NCI-H146 (cell line): ENCODE measurements at regions not wholly inside any gene's neighbourhood (a gene's known extent, or its start where the extent isn't known, plus 50 kb on each side); places are given as distances from the start of the nearest gene placed in this dataset.

Source experiments
- DNase-seq: peaks from one replicate; lab custom pipeline; 2025; lab: John Stamatoyannopoulos, UW

DNA sequence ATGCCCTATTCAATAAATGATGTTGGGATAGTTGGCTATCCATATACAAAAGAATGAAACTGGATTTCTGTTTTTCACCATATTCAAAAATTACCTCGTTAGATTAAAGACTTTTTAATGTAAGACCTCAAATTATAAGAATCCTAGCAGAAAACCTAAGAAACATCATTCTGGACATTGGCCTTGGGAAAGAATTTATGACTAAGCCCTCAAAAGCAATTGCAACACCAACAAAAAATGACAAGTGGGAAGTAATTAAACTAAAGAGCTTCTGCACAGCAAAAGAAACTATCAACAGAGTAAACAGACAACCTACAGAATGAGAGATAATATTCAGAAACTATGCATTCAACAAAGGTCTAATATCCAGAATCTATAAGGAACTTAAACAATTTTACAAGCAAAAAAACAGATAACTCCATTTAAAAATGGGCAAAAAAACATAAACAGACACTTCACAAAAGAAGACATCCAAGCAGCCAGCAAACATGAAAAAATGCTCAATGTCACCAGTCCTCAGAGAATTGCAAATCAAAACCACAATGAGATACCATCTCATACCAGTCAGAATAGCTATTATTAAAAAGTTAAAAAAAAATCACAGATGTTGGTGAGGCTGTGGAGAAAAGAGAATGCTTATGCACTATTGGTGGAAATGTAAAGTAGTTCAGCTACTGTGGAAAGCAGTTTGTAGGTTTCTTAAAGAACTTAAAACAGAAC, 309.8 kb downstream of the AHR start:
- DNase-seq: no peak

DNA sequence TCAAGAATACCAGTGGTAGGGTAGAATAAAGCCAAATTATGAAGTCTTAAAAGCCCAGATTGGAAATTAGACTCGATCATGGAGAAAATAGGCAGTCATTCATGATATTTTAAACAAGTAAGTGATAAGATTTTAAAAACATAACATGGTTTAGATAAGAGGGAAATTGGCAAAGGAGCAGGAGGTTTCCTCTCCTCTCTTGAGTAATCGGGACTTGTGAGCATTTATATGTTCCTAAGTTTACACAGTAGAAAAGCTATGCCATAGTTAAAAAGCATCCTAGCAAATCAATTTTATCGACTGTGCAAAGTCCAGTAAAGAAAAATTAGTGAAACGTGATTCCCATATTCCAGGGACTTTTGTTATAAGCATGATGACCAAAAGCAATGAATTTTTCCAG, 313.2 kb downstream of the AHR start:
- DNase-seq: no peak

DNA sequence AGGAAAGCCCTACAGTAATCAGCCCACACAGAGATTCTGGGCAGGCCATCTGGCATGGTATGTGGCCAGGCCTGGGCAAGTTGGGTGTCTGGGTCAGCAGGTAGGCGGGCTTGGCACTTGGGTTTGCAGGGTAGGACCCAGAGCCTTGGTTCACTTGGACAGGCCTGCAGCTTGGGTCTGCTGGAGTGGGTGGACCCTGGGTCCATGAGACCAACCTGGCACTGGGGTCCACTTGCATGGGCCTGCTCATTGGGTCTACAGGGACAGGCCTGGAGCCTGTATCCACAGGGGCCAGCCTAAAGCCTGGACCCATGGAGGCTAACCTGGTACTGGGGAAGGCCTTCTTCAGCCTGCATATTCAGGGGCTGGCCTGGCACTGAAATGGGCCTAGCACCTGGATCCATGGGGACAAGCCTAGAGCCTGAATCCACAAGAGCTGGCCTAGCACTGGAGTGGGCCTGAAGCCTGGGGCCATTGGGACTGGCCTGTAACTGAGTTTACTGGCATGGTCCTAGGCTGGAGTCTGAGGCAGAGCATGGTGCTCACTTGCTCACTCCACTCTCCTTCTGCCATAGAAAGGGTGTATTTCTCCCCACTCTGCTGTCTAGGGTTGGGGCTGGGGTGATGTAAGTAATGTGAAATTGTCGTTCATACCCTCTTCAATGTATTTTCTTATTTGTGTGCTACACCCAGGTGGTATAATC, 315.0 kb downstream of the AHR start:
- DNase-seq: no peak

DNA sequence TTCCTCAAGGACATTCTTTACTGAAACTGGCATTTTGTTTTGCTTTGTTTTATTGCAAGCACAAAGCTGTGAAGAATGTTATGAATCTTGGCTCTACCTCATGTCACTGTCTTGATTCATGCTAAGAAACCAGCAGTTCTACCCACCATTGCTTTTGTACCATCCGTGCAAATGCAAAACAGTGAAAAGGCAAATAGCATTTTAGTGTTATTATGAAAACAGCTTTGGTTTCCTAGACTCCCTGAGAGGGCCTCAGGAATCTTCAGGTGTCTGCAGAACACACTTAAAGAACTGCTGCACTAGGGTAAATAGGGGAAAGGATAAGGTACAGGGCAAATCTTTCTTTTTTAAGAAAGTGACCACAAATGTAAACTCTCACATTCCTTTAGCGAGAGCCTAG, 318.9 kb downstream of the AHR start:
- no peak for DNase-seq

DNA sequence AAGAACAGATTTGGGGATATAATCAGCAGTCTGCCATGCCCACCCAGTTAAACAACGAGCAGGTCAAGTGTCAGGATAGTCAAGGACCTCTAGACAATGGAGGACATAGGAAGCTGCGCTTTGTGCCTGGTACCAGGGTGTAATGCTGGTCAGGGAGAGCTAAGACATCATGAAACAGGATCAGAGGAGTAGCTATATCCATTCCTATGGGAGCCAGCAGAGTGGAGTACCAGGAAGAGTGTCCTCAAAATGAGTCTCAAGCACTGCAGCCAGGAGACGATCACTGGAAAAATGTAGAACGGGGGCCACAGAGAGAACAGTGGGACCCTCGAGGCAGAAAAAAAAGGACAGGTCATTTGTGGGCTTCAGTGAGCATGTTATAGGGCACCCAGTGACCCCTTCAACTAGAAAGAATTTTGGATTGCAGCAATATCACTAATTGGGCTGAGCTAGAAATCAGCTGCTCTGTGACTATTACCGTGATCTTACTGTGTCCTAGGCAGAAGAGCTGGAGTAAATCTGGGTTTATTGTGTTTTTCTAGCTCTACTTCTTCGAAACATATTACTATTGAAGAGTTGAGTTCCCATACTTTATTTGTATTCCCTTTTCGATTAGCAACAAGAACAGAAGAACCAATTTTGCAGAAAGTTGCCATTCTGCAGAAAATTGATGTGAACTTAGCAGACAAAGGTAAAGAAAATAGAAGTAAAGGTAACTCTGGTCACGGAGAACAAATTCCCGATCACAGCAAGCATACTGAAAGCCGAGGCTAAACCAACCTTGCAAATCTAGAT, 319.6 kb downstream of the AHR start:
- DNase-seq: no peak

DNA sequence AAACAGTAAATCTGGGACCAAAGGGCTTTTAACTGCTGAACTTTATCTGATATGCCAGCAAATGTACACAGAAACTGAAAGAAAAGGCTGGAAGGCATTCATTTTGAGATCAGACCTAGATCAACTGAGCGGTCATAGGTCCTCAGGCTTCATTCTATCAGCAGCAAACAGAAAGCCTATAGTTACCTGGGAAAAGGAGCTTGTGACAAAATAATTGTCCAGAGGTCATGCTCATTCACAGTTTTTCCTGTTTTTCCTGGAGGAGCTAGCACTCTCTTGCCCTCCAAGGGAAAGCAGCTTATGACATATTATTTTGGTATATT, 320.2 kb downstream of the AHR start:
- DNase-seq: peak; percentile 31

DNA sequence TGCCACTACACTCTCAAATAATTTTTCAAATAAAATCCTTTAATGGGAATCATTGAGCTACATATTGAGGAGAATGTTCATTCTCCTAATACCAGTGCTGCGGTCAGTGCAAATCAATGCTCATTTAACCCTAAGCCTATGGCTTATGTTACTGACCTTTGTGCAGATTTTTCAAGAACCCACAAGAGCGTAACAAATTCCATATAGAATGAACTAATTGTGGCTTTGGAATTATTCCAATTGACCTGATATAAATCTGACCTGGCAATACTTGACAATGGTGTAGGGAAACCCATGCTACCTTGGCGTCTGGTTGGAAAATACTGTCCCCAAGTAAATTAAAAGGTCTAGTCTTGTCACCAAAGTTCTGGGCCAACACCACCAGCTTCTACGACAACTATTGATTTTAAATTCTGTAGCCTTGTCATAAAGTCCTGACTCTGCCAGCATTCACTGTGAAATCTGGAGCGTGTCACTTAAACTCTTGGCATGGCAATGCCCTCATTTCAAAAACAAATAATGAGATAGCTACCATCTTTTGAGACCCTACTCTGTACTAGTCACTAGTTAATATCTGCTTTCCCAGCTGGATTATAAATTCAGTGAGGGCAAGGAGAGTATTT, 320.9 kb downstream of the AHR start:
- DNase-seq: no peak

DNA sequence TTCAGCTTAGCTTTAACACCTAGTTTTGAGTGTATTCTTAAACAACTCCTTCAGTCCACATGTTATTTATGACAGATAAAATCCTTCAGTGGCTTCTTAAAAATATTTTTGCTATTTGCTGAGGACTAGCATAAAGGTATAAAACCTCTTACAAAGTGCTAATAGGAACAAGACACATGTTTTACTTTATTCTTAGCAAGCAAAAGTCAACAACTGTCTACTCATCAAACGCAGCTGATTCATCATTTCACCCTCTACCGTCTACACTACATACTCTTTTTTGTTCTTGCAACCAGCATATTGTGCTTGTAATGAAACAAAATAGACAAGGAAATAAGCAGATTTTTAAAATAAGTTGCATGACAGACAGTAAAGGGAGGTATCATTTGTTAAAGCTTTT, 319.7 kb downstream of the SNX13 start:
- no peak for DNase-seq

DNA sequence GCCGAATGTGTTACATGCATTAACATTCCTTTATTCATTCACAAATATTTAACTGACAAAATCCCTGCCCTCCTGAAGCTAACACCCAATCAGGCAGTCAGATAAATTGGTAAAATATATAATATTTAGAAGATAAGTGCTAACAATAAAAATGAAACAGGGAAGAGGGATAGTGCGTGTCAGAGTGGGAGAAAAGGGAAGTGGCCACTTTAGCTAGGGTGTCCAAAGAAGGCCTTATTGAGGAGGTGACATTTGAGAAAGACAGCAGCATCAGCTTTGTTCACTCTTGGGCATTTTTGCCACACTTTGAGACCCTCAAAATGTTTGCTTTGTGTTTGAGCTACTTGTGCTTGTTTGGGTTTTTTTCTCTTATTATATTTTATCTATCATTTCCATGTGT, 317.8 kb downstream of the SNX13 start:
- DNase-seq: no peak

DNA sequence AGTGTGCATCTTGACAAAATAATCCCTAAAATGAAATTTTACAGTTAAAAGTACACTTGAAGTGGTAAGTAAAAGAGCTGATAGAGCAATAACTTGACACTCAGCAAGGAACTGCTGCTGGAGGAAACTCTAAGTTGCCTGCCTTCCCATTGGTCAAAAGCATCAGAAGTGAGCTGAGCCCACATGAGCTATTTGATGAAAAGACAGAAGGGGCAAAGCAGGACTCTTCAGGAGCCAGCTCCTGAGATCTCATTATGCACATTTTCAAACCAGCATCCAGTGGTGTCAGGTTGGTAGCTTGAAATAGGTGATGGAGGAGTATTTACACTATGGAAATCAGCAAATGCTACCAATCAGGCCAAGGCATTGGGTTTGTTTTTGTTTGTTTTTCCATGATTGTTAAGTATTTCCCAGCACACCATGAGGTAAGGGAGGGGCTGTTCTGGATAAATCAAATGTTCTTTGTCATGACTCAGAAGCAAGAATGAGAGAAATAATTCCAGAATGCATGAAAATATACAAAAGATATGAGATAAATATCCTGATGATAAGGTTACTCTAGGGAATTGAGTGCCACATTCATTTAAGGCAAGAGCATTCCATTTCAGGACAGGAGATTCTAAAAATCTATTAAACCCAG, 316.6 kb downstream of the SNX13 start:
- no peak for DNase-seq

DNA sequence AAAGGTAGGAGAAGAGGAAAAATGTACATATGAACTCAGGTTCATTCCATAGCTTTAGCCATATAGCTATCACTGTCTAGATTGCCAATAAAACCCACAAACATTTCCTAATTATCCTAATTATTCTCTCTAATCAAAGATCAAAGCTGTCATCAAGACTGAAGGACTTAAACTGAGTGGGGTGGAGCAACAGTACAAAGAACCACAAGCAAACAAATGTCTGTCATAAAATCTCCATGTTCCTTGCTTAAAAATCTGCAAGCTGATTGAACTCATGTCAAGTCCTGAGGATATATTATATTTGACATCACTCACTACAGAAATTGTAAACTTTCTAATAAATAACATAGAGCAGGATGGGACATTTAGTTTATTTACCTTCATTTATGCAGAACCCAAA, 315.9 kb downstream of the SNX13 start:
- DNase-seq: no peak

DNA sequence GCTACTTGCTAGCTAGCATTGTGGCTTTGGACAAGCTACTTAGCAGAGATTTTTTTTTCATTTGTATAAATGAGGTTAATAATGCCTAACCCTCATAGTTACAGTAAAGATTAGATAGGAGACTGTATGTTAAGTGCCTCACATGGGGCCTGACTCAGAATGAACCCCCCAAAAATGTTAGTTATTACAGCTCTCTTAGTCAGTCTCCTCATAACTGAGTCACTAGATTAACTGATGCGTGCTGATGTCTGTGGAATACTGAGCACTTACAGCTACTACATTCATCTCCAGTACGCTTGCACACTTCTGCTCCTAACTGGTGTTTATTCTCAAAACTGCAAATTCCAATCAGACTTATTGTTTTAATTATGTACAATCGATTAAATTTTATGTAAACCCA, 315.3 kb downstream of the SNX13 start:
- DNase-seq: no peak

DNA sequence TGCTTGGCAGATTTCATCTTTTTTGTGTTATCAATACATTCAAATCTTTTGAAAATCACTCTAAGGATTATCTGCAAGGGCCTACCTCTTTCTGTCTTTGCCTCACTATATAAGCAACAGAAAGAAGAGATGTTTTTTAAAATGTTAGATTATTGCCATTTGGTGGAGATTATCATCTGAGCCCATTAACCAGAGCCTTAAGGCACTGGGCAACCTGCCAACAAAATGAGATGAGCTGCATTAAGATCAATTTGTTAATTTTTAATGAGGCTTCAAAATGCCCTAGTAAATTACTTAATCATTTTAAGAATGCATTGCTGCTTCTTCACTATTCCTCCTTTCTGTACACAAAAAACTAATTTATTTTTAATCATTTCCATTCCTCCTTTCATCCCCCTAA, 314.1 kb downstream of the SNX13 start:
- DNase-seq: peak; percentile 17

DNA sequence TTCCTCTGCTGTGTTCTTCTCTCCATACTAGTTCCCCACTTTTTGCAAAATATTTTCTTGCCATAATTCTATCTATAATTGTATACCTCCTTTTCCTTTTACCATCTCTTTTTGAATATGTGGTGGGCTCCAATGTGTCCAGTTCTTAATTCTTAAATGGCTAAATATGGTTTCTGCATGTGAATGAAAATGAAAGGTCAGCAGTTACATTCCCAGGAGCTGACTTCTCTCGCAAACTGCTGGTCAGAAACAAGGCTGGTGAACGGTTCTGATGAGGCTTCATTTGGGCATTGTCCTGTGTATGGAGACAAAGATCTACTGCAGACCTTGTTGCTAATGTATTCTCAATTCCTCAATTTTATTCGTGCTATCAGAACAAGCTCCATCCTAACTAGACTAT, 309.2 kb downstream of the SNX13 start:
- no peak for DNase-seq

DNA sequence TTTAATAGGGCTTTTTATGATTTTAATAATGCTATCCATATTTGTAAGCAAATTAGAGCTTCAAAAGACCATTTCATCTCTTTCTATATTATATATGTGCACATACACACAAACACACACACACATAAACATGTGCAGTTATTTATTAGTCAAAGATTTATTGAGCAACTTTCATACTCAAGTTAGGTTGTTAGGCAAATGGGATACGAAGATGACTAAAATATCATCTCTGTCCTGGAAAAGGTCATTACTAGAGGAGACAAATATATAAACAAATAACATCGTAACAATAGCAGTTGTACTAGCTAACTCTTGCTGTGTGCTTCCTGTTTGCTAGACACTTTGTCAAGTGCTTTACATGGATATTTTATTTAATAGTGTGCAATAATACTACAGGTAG, 307.9 kb downstream of the SNX13 start:
- DNase-seq: no peak

DNA sequence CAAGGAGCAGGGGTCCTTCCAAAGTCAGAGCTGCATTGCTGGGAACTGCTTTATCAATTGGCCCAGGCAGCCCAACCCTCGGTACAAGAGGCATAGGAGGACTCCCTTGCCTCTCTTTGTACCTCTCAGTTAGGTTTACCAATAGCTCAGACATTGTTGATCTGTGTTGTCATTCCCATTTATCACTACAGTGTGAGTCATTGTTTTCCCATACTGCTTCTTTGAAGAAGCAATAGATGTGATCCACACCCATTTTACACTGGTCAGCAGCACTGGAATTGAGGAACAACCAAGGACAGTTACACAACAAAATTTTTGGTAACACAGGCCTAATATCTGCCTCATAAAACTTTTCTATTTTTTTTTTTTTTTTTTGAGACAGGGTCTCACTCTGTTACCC, 307.2 kb downstream of the SNX13 start:
- DNase-seq: no peak

DNA sequence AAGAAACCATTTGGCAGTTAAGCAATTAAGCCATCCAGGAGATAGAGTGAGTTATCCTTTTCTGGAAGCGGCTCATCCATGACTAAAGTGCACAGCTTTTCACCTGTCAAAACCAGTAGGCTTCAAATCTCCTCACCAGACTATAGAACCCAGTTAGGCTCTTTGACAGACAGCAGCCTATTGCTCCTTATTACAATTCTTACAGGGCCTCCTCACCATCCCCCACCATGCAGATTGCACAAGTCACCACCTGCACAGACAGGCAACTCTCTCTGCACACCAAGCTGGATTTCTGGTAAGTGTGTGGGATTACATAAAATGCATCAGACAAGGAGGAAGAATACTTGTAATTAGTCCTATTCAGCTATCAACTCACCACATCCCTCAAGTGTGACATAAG, 301.6 kb downstream of the SNX13 start:
- no peak for DNase-seq

DNA sequence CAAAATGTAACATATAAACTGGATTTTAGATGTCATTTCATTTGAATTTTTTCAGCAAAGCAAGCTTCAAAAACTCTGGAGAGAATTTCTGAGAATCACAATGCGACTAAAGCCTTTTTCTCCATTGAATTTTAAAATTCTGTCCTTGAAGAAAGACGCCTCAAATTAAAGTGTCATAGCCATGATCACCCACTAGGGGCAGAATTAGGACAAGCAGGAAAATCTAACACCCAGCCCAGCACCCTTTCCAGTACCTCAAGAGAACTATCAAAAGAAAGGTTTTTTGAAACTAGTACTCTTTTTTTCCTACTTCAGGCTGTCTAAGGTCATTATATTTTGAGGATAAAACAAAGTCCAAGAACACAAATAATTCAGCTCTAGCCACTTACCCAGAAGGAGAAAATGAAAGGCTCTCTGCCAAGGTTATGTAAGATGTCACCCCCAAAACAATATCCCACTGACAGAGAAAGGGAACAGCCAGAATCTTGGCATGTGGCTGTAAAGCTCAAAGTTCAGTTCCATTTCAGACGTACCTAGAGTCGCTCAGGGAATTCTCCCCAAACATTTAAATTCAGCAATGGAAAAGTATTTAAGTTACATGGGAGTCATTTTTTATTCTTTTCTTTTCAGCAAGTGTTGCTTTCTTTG, 299.4 kb downstream of the SNX13 start:
- DNase-seq: peak; percentile 9

DNA sequence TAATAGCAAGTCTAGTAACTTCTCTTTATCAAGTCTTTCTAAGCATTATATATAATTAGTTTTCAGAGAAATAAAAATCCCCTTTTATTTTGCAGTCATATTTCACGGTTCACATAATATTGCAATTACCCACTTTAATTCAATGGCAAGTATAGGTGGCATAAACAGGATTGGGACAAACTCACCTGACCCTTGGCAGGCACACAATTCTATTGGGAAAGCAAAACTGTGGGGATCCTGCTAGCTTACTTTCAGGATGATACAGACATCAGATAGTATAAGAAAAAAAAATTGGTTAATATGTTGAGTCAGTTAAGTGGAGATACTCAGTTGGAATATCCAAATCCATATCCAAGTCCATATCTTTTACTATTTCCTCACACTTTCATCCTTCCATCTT, 294.8 kb downstream of the SNX13 start:
- DNase-seq: no peak

DNA sequence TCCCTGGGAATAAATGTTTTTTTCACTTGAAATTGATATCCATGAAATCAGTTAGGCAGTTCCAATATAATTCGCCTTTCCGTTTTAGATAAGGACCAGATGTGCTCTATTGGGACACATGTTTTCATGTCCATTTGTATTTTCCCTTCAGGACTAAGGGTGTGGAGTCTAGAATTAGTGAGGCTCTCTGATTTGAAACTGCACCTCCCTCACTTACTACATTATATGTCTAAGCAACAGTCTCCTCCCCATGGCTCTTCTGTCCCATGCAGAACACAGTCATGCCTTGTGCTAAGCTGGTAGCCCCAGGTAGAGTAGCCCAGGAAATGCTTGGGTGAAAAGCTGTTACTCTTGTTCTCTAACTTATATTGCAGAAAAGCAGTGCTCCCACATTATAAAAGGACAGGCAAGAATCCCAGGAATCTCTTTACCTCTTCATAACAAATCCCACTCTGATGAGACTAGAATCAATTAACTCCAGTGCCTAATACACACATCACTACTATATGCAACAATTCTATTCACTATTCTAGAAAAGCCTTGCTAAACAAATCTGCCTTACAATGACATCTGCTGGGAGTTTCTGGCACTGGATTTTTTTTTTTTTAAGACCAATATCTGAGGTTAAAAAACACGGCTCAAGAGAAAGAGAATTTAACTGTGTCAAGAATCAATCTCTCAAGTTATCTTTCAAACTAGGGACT, 293.9 kb downstream of the SNX13 start:
- no peak for DNase-seq

DNA sequence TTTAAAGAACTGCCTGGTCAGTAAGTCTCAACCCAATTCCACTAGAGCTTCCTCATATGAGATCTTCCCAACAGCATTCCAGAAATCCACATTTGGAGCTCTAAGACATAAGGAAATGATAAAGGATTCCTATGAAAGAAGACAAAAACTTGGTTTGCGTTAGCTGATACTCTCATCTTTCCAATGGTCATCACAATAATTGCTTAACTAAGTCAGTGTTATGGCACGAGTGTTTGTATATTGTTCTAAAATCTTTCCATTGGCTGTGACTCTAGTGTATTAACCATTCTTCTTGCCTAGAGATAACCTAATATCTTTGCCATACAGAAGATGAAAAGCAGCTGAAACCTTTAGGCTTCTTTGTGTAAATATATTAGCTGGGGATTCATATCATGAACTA, 289.0 kb downstream of the SNX13 start:
- no peak for DNase-seq
